Activated naive CD4-positive, alpha-beta T cell treated with anti-CD3 and anti-CD28 coated beads, Interleukin-2, amount 10 ng/mL, durations not matched to agents 7 days and 5 days (primary cell): ENCODE measurements at regions not wholly inside any gene's neighbourhood (a gene's known extent, or its start where the extent isn't known, plus 50 kb on each side); places are given as distances from the start of the nearest gene placed in this dataset.

Experiments used
- CTCF ChIA-PET: fragments of 350-600 bp; sonication (Branson Sonifier 250); formaldehyde crosslinking; loops from one replicate; lab custom pipeline; 2021; ENCODE audit warnings: antibody characterized with exemption; lab: Charles Lee
- DNase-seq: peaks from one replicate; pipeline ENCODE4 v3.0.0-alpha.2; 2020
- H3K27ac Mint-ChIP-seq: one replicate; pipeline ENCODE4 v1.8.0; 2021; ENCODE audit warnings: mild to moderate bottlenecking, moderate library complexity, mixed read lengths
- H3K27me3 Mint-ChIP-seq: one replicate; pipeline ENCODE4 v1.8.0; 2021; ENCODE audit warnings: mild to moderate bottlenecking, mixed read lengths
- H3K36me3 Mint-ChIP-seq: one replicate; pipeline ENCODE4 v1.8.0; 2021; ENCODE audit warnings: mixed read lengths
- H3K4me1 Mint-ChIP-seq: one replicate; pipeline ENCODE4 v1.8.0; 2021; ENCODE audit warnings: mixed read lengths
- H3K4me3 Mint-ChIP-seq: one replicate; pipeline ENCODE4 v1.8.0; 2021; ENCODE audit warnings: mild to moderate bottlenecking, moderate library complexity, mixed read lengths
- H3K9me3 Mint-ChIP-seq: one replicate; pipeline ENCODE4 v1.8.0; 2021; ENCODE audit warnings: mixed read lengths

DNA sequence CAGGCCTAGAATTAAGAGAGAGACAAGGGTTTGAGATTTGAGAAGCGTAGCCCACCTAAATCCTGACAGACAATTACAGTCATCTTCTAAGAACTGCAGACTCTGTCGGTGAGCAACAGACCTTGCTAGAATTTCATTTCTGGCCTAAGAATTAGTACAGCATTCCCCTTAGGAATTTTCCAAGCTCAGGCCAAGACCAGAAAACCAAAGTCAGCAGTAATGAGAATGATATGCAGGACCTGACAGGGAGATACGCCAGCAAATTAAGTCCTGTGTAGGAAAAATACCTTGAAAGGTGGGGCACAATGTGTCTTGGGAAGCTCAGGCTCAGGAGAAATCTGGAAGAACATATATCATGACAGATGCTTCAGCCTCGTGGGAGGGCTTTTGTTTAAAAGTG is 52.7 kb upstream of the HERPUD2 start:
- H3K27me3 Mint-ChIP-seq = peaks cover 4% of the 10 kb centered on the region
- DNase-seq = no peak
- no peaks in the 10 kb centered on the region for H3K36me3 Mint-ChIP-seq
- H3K9me3 Mint-ChIP-seq = no peaks in the 10 kb centered on the region
- no peak overlapping the region for H3K27ac Mint-ChIP-seq
- CTCF ChIA-PET = no interaction called here
- H3K4me3 Mint-ChIP-seq = no peak overlapping the region
- no peaks in the 10 kb centered on the region for H3K4me1 Mint-ChIP-seq

DNA sequence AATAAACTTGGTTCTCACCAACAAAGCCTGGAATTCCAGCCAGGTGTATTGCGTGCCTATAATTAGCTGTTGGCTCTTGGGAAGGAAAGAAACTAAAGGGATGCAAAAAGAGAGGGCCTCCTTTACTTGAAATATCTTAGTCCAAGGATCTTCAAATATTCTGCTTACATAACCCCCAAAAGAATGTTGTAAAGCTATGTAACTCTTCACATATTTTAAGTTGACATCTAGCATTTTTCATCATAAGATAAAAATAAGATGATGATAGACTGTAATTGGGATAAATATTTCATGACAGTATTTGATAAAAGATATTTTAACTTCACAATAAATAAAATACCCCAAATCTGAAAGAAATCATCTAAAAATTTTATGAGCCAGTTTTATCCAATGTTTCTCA is 52.5 kb upstream of the SEPTIN7 start:
- CTCF ChIA-PET = interaction anchor here (0.9 kb wide), 1 partner anchor 13 kb away, joined by 3 read pairs; no protein-coding TSS in a partner anchor
- Mint-ChIP-seq H3K27me3 (peaks cover 4% of the 10 kb centered on the region), H3K4me3 (no peak overlapping the region), H3K27ac (no peak overlapping the region), H3K9me3 (no peaks in the 10 kb centered on the region), H3K4me1 (no peaks in the 10 kb centered on the region), H3K36me3 (no peaks in the 10 kb centered on the region)
- no peak for DNase-seq

DNA sequence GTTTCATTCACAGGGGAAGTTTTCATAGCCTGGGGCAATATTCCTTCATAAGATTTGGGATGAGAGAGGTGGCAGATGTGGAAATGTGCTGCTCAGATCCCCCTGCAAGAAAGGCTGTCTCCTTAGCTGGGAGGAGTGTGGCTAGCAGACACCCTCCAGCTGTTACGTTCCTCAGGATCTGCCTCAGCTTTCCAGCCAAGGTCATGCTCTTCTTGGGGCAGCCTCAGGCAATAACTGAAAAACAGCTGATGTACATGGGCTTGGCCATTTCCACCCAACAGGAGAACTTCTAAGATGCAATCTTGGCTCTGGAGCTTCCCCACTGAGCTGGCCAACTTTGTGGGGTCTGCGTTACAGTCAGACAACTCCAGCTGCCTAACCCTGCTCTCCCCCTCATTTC is 51.3 kb upstream of the SEPTIN7 start:
- CTCF ChIA-PET = interaction anchor here (0.7 kb wide), 1 partner anchor 39 kb away, joined by 5 read pairs; no protein-coding TSS in a partner anchor
- no peaks in the 10 kb centered on the region for H3K9me3 Mint-ChIP-seq
- H3K4me1 Mint-ChIP-seq = no peaks in the 10 kb centered on the region
- H3K4me3 Mint-ChIP-seq = no peak overlapping the region
- H3K27ac Mint-ChIP-seq = no peak overlapping the region
- peaks cover 1% of the 10 kb centered on the region for H3K27me3 Mint-ChIP-seq
- no peaks in the 10 kb centered on the region for H3K36me3 Mint-ChIP-seq
- no peak for DNase-seq
